Naive thymus-derived CD8-positive, alpha-beta T cell (primary cell): ENCODE measurements at regions not wholly inside any gene's neighbourhood (a gene's known extent, or its start where the extent isn't known, plus 50 kb on each side); places are given as distances from the start of the nearest gene placed in this dataset.

Source experiments
- ATAC-seq, 2 donors: fragments of 150-1000 bp; cut with Tn5 transposase in 1 of 2; sonication (Bioruptor Pico), chemical (Tn5 transposase) in 1 of 2; 1 replicate in 1 of 2; 2 replicates in 1 of 2; pipeline ENCODE4 v1.10.0; 2021; ENCODE audit warnings: mild to moderate bottlenecking in 2 of 2, moderate library complexity in 2 of 2
- POLR2A ChIA-PET: fragments of 350-600 bp; sonication (Branson Sonifier 250); formaldehyde crosslinking; loops from one replicate; lab custom pipeline; 2021; ENCODE audit warnings: antibody characterized with exemption; lab: Charles Lee
- DNase-seq, 10 donors: peaks; one replicate each; pipeline versions ENCODE4 v3.0.0 to v3.0.0-alpha.2; 2020 to 2022
- H3K27ac Mint-ChIP-seq, 10 donors: one replicate each; pipeline ENCODE4 v1.8.0; 2020 to 2022; ENCODE audit warnings: mild to moderate bottlenecking in 10 of 10, mixed read lengths in 10 of 10, moderate library complexity in 4 of 10, inconsistent platforms in 1 of 10
- H3K27me3 Mint-ChIP-seq, 5 donors: one replicate each; pipeline ENCODE4 v1.8.0; 2021 to 2022; ENCODE audit warnings: mixed read lengths in 5 of 5
- H3K36me3 Mint-ChIP-seq, 3 donors: one replicate each; pipeline ENCODE4 v1.8.0; 2020 to 2022; ENCODE audit warnings: mixed read lengths in 3 of 3, mild to moderate bottlenecking in 2 of 3, inconsistent platforms in 1 of 3
- H3K4me1 Mint-ChIP-seq, 4 donors: one replicate each; pipeline ENCODE4 v1.8.0; 2021 to 2022; ENCODE audit warnings: mixed read lengths in 4 of 4
- H3K4me3 Mint-ChIP-seq, 10 donors: one replicate each; pipeline ENCODE4 v1.8.0; 2020 to 2022; ENCODE audit warnings: mild to moderate bottlenecking in 10 of 10, mixed read lengths in 10 of 10, moderate library complexity in 6 of 10, inconsistent platforms in 1 of 10
- H3K9me3 Mint-ChIP-seq, 9 donors: one replicate each; pipeline ENCODE4 v1.8.0; 2020 to 2022; ENCODE audit warnings: mixed read lengths in 9 of 9, mild to moderate bottlenecking in 3 of 9, inconsistent platforms in 1 of 9, moderate library complexity in 1 of 9

DNA sequence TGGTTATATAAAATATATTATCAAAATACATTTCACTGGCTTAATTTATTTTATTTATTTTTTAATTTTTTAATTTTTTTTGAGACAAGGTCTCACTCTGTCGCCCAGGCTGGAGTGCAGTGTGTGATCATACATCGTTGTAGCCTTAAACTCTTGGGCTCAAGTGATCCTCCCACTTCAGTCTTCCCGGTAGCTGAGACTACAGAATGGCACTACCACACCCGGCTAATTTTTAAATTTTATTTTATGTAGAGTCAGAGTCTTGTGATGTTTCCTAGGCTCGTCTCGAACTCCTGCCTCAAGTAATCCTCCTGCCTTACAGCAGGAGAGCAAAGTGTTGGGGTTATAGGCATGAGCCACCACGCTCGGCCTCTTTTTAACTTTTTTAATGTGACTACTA lies 143.8 kb downstream of the CEP135 start:
- Mint-ChIP-seq H3K4me3 (no peak overlapping the region), H3K27me3 (peaks cover 0 to 6% (median 0%) of the 10 kb centered on the region in 5 donors), H3K27ac (no peak overlapping the region), H3K9me3 (no peaks in the 10 kb centered on the region), H3K4me1 (no peaks in the 10 kb centered on the region), H3K36me3 (no peaks in the 10 kb centered on the region)
- POLR2A ChIA-PET, result no interaction called here
- ATAC-seq, result no peak
- DNase-seq, result no peak

DNA sequence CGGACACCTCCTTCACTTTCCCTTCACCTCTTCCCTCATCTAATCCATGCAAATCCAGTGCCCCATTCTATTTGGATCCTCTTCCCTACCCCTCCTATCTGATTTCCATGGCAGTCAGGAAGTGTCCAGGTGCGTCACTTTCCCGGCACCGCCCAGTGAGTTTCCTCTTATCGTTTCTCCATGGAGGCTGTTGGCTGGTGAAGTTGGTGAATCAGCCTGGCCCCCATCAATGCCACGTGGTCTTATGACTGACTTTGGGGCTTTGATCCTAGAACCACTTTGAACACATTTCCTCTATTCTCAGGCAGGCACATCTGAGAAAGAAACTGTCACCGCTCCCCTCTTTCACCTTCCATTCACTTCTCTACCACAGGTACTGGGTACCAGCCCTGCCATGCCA lies 137.8 kb downstream of the CEP135 start:
- H3K4me1 Mint-ChIP-seq, result no peaks in the 10 kb centered on the region
- H3K4me3 Mint-ChIP-seq, result no peak overlapping the region
- H3K36me3 Mint-ChIP-seq, result no peaks in the 10 kb centered on the region
- POLR2A ChIA-PET, result no interaction called here
- H3K27me3 Mint-ChIP-seq, result peaks cover 0 to 2% (median 0%) of the 10 kb centered on the region in 5 donors
- DNase-seq, result no peak
- no peak for ATAC-seq
- no peaks in the 10 kb centered on the region for H3K9me3 Mint-ChIP-seq
- no peak overlapping the region for H3K27ac Mint-ChIP-seq

DNA sequence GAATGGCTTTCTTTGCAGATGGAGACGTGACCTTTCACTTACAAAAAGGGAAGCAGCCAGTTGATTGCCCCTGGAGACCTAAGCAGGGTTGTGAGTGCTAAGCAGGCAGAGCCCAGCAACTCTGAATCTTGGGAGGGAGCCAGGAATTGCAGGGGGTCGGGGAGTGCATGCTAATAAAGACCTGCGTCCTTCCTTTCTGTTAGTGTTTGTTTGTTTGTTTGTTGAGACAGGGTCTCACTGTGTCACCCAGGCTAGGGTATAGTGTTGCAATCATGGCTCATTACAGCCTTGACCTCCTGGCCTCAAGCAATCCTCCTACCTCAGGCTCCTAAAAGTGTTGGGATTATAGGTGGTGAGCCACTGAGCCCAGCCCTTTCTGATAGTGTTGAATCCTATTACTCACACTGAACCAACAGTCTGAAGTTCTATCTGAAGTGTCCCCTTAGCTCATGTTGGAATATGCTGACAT lies 137.4 kb downstream of the CEP135 start:
- Mint-ChIP-seq H3K4me3 (no peak overlapping the region), H3K4me1 (no peaks in the 10 kb centered on the region), H3K9me3 (no peaks in the 10 kb centered on the region), H3K27ac (no peak overlapping the region), H3K36me3 (no peaks in the 10 kb centered on the region), H3K27me3 (peaks cover 0 to 2% (median 0%) of the 10 kb centered on the region in 5 donors)
- DNase-seq (no peak), ATAC-seq (no peak)
- POLR2A ChIA-PET, result no interaction called here

DNA sequence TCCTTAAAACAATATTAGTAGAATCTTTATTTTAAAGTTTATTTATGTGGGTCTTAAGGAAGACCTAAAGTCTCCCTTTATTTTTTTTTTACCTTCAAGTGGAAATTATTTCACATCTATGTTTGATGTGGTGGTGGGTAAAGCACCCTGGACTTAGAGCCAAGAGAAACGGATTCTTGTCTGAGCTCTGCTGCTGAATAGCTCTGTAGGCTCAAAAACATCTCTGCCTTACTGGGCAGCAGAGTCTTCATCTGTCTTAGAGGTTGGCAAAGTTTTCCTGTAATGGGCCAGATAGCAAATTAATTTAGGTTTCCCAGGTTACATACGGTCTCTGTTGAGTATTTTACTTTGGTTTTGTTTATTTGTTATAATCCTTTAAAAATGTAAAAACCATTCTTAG lies 136.5 kb downstream of the CEP135 start:
- DNase-seq (no peak), ATAC-seq (no peak)
- POLR2A ChIA-PET, result no interaction called here
- H3K4me1 Mint-ChIP-seq, result no peaks in the 10 kb centered on the region
- H3K4me3 Mint-ChIP-seq, result no peak overlapping the region
- H3K36me3 Mint-ChIP-seq, result no peaks in the 10 kb centered on the region
- H3K27me3 Mint-ChIP-seq, result peaks cover 0 to 3% (median 0%) of the 10 kb centered on the region in 5 donors
- no peaks in the 10 kb centered on the region for H3K9me3 Mint-ChIP-seq
- no peak overlapping the region for H3K27ac Mint-ChIP-seq

DNA sequence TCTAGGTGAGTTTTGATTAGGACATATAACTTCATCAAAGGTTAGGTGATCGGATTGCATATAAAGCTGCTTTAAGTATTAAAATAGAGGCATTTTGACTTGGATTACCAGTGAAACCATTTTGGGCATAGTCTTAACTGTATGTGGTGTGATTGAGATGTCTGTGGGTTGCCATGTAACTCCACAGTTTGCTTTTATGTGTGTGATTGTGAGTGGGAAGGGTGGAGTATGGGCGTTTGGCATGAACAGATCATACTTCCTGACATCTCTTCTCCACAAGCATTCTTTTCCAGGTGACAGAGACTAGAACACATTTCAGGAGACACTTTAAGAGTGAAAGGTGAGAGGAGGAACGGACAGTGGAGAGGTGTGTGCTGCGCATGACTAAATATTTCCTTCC lies 136.1 kb downstream of the CEP135 start:
- Mint-ChIP-seq H3K4me3 (no peak overlapping the region), H3K4me1 (no peaks in the 10 kb centered on the region), H3K9me3 (no peaks in the 10 kb centered on the region), H3K27ac (no peak overlapping the region), H3K36me3 (no peaks in the 10 kb centered on the region), H3K27me3 (peaks cover 0 to 3% (median 0%) of the 10 kb centered on the region in 5 donors)
- DNase-seq (no peak), ATAC-seq (no peak)
- POLR2A ChIA-PET, result no interaction called here
